Renal cortical epithelial cell (primary cell): ENCODE measurements at regions not wholly inside any gene's neighbourhood (a gene's known extent, or its start where the extent isn't known, plus 50 kb on each side); places are given as distances from the start of the nearest gene placed in this dataset.
"Not testable (repeated sequence)": the region's sequence is repeated elsewhere in the genome, so short reads cannot be mapped to it uniquely, and the experiment has no call there.

Experiments
- DNase-seq: peaks from one replicate; pipeline ENCODE4 v3.0.0-alpha.2; 2011; ENCODE audit warnings: low read depth

DNA sequence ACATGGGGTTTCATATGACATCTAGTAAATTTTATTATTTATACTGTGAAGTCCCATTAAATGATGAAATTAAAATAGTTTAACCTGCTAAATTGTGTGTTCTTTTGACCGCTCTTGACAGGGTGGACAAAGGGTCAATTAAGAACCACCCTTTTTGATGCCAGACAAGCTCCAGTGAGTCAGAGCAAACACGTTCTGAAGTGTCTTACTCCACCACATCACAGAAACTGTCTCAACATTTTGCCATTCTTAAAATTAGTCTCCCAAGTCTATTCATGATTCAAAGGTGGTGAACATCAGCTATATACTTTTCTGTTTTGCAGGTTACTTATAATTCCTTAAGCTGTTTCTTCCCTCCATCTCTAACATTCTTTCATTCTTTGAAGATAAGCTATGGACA is 142.1 kb downstream of the SPATA31A6 start:
- peak; percentile 46 for DNase-seq

DNA sequence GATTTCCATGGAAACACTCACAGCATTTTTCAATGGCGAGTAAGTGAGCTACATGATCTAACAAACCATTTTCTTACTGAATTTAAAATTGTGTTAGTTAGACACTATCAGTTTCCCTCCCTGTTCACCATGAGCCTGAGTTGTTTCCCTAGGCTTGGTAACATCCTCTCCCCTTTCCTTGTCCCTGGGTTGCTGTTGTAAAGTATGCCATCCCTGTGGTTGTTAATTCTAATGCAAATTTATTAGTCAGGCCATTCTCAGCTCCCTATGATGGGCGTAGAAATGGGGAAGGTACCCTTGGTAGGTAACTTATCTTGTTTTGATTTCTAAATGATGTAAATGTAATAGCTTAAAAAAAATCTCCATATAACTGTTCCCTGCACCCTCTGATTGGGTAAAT is 143.0 kb downstream of the SPATA31A6 start:
- not testable (repeated sequence) for DNase-seq

DNA sequence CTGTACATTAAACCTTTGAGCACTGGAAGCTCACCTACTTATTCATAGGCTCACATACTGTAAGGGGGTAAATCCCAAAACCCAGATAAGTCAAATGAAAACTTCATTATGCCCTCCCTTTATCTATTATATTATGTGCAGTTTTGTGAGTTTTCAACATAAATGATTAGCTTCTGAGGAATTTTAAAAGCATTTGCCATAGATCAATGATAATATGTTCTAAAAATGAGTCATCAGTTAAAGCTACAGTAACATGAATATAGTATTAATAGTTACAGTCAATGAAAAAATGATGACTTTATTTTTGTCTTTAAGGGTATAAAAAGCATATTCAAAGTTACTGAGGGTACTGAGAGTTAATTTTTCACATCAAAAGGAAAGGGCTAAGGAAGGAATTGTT is 151.9 kb downstream of the SPATA31A6 start:
- DNase-seq, result peak; percentile 26

GRCh38 chr9:42335984-42336657 is 152.7 kb downstream of the SPATA31A6 start:
- not testable (repeated sequence) for DNase-seq

- not testable (repeated sequence) for DNase-seq
Measured at GRCh38 chr9:42338275-42338674, 154.8 kb downstream of the SPATA31A6 start.

GRCh38 chr9:42339671-42340434 is 156.4 kb downstream of the SPATA31A6 start:
- DNase-seq, result peak; percentile 58

- not testable (repeated sequence) for DNase-seq
Measured at GRCh38 chr9:42340435-42340723, 156.9 kb downstream of the SPATA31A6 start.

DNA sequence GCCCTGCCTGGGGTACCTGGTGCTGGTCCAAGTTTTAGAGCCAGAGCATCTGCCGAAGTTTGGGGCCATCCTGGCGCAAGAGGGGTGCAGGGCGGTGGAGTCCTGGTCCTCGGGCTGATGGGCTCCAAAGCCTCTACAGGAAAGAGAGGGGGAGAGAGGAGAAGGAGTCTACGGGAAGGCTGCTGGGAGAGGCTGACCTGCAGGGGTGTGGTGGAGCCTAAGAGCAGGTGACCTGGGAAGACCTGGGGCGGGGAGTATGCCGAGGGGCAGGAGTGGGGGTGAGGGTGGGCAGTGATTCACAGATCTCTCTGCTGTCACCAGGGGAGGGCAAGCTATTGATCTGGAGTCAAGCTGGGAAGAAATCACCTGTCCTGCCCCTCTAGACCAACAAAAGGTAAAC is 158.4 kb downstream of the SPATA31A6 start:
- not testable (repeated sequence) for DNase-seq

DNA sequence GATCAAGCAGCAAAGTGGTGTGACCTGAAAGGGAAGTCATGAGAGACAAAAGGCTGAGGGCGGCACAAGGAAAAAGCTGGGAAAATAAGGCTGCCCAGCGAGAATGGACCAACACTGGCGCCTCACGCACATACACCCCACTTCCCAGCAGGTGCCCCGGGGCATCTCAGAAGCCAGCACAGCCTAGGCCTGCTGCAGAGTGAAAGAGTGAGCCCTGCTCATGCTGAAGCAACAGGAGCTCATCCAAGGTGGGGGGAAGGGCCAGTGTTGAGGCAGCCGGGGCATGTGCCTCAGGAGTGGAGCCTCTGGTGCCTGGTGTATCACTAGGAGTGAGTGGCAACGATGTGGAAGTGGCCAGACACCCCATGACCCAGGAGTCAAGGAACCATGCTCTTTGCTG is 158.8 kb downstream of the SPATA31A6 start:
- not testable (repeated sequence) for DNase-seq

DNA sequence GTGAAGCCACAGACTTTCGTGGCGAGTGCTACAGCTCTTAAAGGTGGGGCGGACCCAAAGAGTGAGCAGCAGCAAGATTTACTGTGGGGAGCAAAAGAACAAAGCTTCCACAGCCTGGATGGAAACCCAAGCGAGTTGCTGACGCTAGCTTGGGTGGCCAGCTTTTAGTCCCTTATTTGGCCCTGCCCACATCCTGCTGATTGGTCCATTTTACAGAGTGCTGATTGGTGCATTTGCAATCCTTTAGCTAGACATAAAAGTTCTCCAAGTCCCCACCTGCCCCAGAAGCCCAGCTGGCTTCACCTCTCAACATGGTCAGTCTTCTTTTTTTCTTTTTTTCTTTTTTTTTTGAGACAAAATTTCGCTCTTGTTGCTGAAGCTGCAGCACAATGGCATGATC is 161.0 kb downstream of the SPATA31A6 start:
- DNase-seq, result not testable (repeated sequence)

GRCh38 chr9:42346916-42347315 is 163.5 kb downstream of the SPATA31A6 start:
- DNase-seq, result not testable (repeated sequence)

GRCh38 chr9:42349181-42349580 is 165.7 kb downstream of the SPATA31A6 start:
- DNase-seq, result not testable (repeated sequence)

- not testable (repeated sequence) for DNase-seq
Measured at GRCh38 chr9:42350412-42350811, 167.0 kb downstream of the SPATA31A6 start.

- DNase-seq, result not testable (repeated sequence)
Measured at GRCh38 chr9:42357604-42358373, 174.3 kb downstream of the SPATA31A6 start.

- DNase-seq, result not testable (repeated sequence)
Measured at GRCh38 chr9:42358626-42359247, 175.3 kb downstream of the SPATA31A6 start.

GRCh38 chr9:42364410-42365243 is 181.2 kb downstream of the SPATA31A6 start:
- peak; percentile 61 for DNase-seq

GRCh38 chr9:42365244-42365945 is 181.9 kb downstream of the SPATA31A6 start:
- peak; percentile 73 for DNase-seq

GRCh38 chr9:42368279-42368881 is 184.9 kb downstream of the SPATA31A6 start:
- not testable (repeated sequence) for DNase-seq

- DNase-seq, result not testable (repeated sequence)
Measured at GRCh38 chr9:42370172-42370571, 186.7 kb downstream of the SPATA31A6 start.

GRCh38 chr9:42371417-42371816 is 188.0 kb downstream of the SPATA31A6 start:
- DNase-seq, result peak; percentile 41
